Large intestine (tissue), 3 donors: ENCODE measurements at regions not wholly inside any gene's neighbourhood (a gene's known extent, or its start where the extent isn't known, plus 50 kb on each side); places are given as distances from the start of the nearest gene placed in this dataset.
"Not testable (repeated sequence)": the region's sequence is repeated elsewhere in the genome, so short reads cannot be mapped to it uniquely, and the experiment has no call there.

Experiments
- DNase-seq, 2 donors: peaks; one replicate each; pipeline versions ENCODE4 v3.0.0 to v3.0.0-alpha.2; 2013
- H3K27ac ChIP-seq: one replicate; pipeline ENCODE4 v1.5.1; 2013; ENCODE audit warnings: low read length
- H3K27me3 ChIP-seq: 2 replicates; pipeline ENCODE4 v1.6.1; 2013; ENCODE audit warnings: low read length; ENCODE audit not compliant: control insufficient read depth, insufficient read depth
- H3K36me3 ChIP-seq: 2 replicates; pipeline ENCODE4 v1.6.1; 2013; ENCODE audit warnings: low read length; ENCODE audit not compliant: control insufficient read depth, insufficient read depth
- H3K4me1 ChIP-seq: one replicate; pipeline ENCODE4 v1.6.1; 2013; ENCODE audit warnings: low read length; ENCODE audit not compliant: control insufficient read depth, insufficient read depth
- H3K4me3 ChIP-seq: one replicate; pipeline ENCODE4 v1.5.1; 2013; ENCODE audit warnings: low read length
- H3K9me3 ChIP-seq: one replicate; pipeline ENCODE4 v1.6.1; 2013; ENCODE audit warnings: mild to moderate bottlenecking, low read depth, low read length, moderate library complexity; ENCODE audit not compliant: control insufficient read depth
- WGBS: methylation state at CpG from one replicate; pipeline ENCODE4 v1.1.5; 2013; ENCODE audit warnings: low lambda C conversion rate; ENCODE audit not compliant: insufficient coverage; 5-methylcytosine and 5-hydroxymethylcytosine counted together

DNA sequence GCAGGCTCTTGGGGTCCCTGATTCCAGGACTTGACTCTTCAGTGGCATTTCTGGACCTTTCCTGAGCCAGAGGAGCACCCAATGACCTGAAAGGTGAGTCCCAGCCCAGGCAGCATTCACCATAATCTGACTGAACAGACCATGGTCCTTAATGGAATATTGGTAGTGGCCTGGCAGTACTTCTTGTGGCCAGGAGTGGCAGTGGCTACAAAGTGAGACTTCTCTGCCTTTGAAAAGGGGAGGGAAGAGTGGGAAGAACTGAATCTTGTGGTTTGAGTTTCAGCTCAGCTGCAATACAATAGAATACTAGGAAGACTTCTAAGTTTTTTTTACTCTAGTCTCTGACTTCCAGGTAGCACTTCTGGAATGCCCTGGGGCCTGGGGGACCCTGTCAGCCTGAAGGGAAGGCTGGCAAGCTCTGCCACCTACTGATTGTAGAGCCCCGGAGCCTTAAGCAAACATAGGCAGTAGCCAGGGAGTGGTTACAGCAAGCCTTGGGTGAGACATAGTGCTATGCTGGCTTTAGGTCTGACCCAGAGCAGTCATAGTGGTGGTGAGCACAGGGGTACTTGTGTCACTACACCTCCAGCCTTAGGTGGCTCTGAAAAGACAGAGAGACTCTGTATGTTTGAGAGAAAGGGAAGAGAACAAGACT is 674.2 kb upstream of the MANEA start:
- Histone ChIP-seq H3K27me3 (no peaks in the 10 kb centered on the region), H3K27ac (no peak overlapping the region), H3K9me3 (no peaks in the 10 kb centered on the region), H3K4me1 (no peaks in the 10 kb centered on the region), H3K4me3 (no peak overlapping the region), H3K36me3 (no peaks in the 10 kb centered on the region)
- WGBS: no CpG with 5 or more reads among the region's 1 CpG
- DNase-seq: no peak

DNA sequence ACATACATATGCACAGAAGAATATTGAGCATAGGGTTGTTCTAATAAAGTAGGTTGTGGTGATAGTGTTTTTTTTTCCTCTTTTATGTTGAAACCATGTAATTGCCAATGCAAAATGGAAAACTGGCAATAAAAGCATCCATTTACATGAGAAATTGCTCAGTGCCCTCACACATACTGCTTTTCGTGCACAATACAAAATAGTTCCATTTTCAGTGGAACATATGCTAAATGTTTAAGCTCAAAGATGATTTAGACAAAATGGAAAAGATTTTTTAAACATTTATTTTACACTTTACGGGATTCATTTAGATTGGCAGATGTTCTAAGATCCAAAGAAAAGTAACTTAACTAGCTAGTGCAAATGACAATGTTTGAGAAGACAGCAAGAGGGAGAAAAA is 678.1 kb upstream of the MANEA start:
- 90% methylated on average over 2 of the region's 2 CpGs for WGBS
- DNase-seq: no peak
- H3K36me3 ChIP-seq: no peaks in the 10 kb centered on the region

DNA sequence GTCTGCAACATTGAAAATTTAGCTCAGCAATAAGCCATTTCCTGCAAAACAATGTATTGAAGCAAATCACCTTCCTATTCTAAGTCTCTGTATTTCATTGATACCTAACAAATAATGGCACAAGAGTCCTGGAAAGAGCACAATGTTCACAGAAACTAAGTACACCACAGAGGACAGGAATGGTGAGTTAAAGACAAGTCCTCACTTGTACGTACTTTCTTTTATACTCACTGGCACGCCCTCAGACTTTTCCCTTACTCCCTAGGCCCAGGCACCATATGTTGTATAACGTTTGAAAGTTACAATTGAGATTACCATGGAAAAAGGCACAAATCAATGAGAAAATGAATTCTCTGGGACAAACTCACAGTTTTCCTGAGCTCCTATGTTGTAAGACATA is 683.0 kb upstream of the MANEA start:
- H3K4me3 ChIP-seq: no peak overlapping the region
- 92% methylated on average over 2 of the region's 3 CpGs for WGBS
- no peaks in the 10 kb centered on the region for H3K27me3 ChIP-seq
- H3K27ac ChIP-seq: no peak overlapping the region
- H3K4me1 ChIP-seq: no peaks in the 10 kb centered on the region
- H3K9me3 ChIP-seq: no peaks in the 10 kb centered on the region
- no peak for DNase-seq
- no peaks in the 10 kb centered on the region for H3K36me3 ChIP-seq

More for the DNA sequence above, 678.1 kb upstream of the MANEA start:
- Histone ChIP-seq H3K27ac (no peak overlapping the region), H3K4me3 (no peak overlapping the region), H3K27me3 (no peaks in the 10 kb centered on the region), H3K9me3 (no peaks in the 10 kb centered on the region), H3K4me1 (no peaks in the 10 kb centered on the region)

GRCh38 chr6:94893327-94893726 is 684.0 kb upstream of the MANEA start:
- WGBS: 80% methylated on average over 1 of the region's 2 CpGs

DNA sequence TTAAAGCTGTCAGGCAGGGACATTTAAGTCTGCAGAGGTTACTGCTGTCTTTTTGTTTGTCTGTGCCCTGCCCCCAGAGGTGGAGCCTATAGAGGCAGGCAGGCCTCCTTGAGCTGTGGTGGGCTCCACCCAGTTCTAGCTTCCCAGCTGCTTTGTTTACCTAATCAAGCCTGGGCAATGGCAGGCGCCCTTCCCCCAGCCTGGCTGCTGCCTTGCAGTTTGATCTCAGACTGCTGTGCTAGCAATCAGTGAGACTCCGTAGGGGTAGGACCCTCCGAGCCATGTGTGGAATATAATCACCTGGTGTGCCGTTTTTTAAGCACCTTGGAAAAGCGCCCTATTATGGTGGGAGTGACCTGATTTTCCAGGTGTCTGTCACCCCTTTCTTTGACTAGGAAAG is 703.5 kb upstream of the MANEA start:
- no CpG with 5 or more reads among the region's 5 CpGs for WGBS
- H3K27ac ChIP-seq, H3K9me3 ChIP-seq, H3K36me3 ChIP-seq, H3K4me3 ChIP-seq, H3K27me3 ChIP-seq, H3K4me1 ChIP-seq, DNase-seq: not testable (repeated sequence)

More at GRCh38 chr6:94893327-94893726, 684.0 kb upstream of the MANEA start:
- no peak overlapping the region for H3K27ac ChIP-seq
- no peak for DNase-seq
- H3K27me3 ChIP-seq: no peaks in the 10 kb centered on the region
- no peaks in the 10 kb centered on the region for H3K36me3 ChIP-seq
- H3K4me3 ChIP-seq: no peak overlapping the region
- no peaks in the 10 kb centered on the region for H3K4me1 ChIP-seq
- H3K9me3 ChIP-seq: no peaks in the 10 kb centered on the region

DNA sequence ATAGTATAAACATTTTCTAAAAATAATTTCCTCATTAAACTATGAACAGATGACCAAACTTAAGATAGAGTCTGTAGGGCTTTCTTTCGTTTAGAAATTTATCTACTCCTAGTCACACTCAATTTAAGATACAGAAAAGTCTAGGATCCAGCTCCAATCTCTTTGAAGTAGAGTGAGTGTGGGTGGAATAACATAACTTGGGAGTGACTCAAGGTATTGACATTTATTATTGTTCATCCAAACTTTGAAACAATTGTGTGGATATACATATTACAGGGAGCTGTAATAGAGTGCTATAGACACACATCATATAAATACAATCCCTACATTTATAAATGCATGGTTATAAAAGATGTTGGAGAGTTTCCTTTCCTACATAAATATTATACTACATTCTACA is 715.2 kb upstream of the MANEA start:
- no peaks in the 10 kb centered on the region for H3K36me3 ChIP-seq
- no peak for DNase-seq
- H3K27me3 ChIP-seq: no peaks in the 10 kb centered on the region
- no peaks in the 10 kb centered on the region for H3K4me1 ChIP-seq
- H3K9me3 ChIP-seq: no peaks in the 10 kb centered on the region
- H3K4me3 ChIP-seq: no peak overlapping the region
- WGBS: no CpG with 5 or more reads among the region's 1 CpG
- H3K27ac ChIP-seq: no peak overlapping the region

- WGBS: no CpG with 5 or more reads among the region's 4 CpGs
- Histone ChIP-seq H3K4me3 (no peak overlapping the region), H3K36me3 (no peaks in the 10 kb centered on the region), H3K9me3 (no peaks in the 10 kb centered on the region), H3K27ac (no peak overlapping the region), H3K27me3 (no peaks in the 10 kb centered on the region), H3K4me1 (no peaks in the 10 kb centered on the region)
- DNase-seq: no peak
These were observed 717.4 kb upstream of the MANEA start for GRCh38 chr6:94859924-94860323.

- not testable (repeated sequence) for DNase-seq
- no CpG with 5 or more reads among the region's 3 CpGs for WGBS
These were observed 720.3 kb upstream of the MANEA start for GRCh38 chr6:94856999-94857398.

DNA sequence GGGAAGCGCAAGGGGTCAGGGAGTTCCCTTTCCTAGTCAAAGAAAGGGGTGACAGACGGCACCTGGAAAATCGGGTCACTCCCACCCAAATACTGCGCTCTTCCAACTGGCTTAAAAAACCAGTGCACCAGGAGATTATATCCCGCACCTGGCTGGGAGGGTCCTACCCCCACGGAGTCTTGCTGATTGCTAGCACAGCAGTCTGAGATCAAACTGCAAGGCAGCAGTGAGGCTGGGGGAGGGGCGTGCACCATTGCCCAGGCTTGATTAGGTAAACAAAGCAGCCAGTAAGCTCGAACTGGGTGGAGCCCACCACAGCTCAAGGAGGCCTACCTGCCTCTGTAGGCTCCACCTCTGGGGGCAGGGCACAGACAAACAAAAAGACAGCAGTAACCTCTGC is 726.0 kb upstream of the MANEA start:
- no CpG with 5 or more reads among the region's 8 CpGs for WGBS
- not testable (repeated sequence) for H3K4me1 ChIP-seq, DNase-seq, H3K27me3 ChIP-seq, H3K4me3 ChIP-seq, H3K27ac ChIP-seq, H3K9me3 ChIP-seq, H3K36me3 ChIP-seq

More at GRCh38 chr6:94856999-94857398, 720.3 kb upstream of the MANEA start:
- not testable (repeated sequence) for H3K36me3 ChIP-seq, H3K4me3 ChIP-seq, H3K9me3 ChIP-seq, H3K27me3 ChIP-seq, H3K27ac ChIP-seq, H3K4me1 ChIP-seq

DNA sequence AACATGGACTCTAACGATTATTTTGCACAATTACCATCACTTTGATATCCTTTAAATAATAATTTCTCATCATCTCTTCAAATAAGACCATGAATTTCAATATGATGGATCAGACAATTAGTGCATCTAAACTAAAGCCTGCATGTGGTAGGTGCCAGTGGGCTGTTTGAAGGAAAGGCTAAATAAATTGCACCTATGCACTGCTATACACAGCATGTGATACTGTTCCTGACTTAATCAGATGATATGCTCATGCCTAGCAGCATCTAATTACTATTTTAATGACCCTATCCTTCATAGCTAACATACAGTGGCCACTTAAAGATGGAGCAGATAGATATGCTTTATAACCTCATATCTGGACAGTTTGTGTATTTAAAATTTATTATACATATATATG is 731.6 kb upstream of the MANEA start:
- Histone ChIP-seq H3K27me3 (no peaks in the 10 kb centered on the region), H3K4me1 (no peaks in the 10 kb centered on the region), H3K4me3 (no peak overlapping the region), H3K27ac (no peak overlapping the region), H3K36me3 (no peaks in the 10 kb centered on the region), H3K9me3 (no peaks in the 10 kb centered on the region)
- no peak for DNase-seq
- no CpG with 5 or more reads among the region's 1 CpG for WGBS

GRCh38 chr6:94835264-94835663 is 742.1 kb upstream of the MANEA start:
- no peak overlapping the region for H3K27ac ChIP-seq
- H3K27me3 ChIP-seq: no peaks in the 10 kb centered on the region
- no peak for DNase-seq
- no peak overlapping the region for H3K4me3 ChIP-seq
- H3K36me3 ChIP-seq: no peaks in the 10 kb centered on the region
- H3K4me1 ChIP-seq: no peaks in the 10 kb centered on the region
- no peaks in the 10 kb centered on the region for H3K9me3 ChIP-seq
